ENCODE measurements at regions not wholly inside any gene's neighbourhood (a gene's known extent, or its start where the extent isn't known, plus 50 kb on each side); places are given as distances from the start of the nearest gene placed in this dataset.

GRCh38 chr3:117441851-117442250 lies 732.3 kb downstream of the TUSC7 start:
- no peaks in the 10 kb centered on the region for H3K4me1 ChIP-seq
- DNase-seq, result no peak
- H3K36me3 ChIP-seq, result no peaks in the 10 kb centered on the region
- H3K9me3 ChIP-seq, result no peaks in the 10 kb centered on the region
- no peaks in the 10 kb centered on the region for H3K27me3 ChIP-seq
- intact Hi-C loops (cut with DNase I; ENCODE audit: low total_unique reads), result no loop called here
- TF ChIP-seq CTCF (IDR thresholded peaks at IDR 0.05) (no peak), EP300 (IDR thresholded peaks at IDR 0.05) (no peak), POLR2AphosphoS5 (IDR thresholded peaks at IDR 0.05) (no peak), POLR2A (IDR thresholded peaks at IDR 0.05) (no peak)
- H3K4me3 ChIP-seq, result no peak overlapping the region
- WGBS, 5 donors, result 60 to 80% (median 70%) methylated on average over 4 of the region's 4 CpGs
- no peak overlapping the region for H3K27ac ChIP-seq

- Histone ChIP-seq H3K9me3 (no peaks in the 10 kb centered on the region), H3K4me1 (no peaks in the 10 kb centered on the region), H3K4me3 (no peak overlapping the region), H3K36me3 (no peaks in the 10 kb centered on the region), H3K27me3 (no peaks in the 10 kb centered on the region), H3K27ac (no peak overlapping the region)
- TF ChIP-seq EP300 (IDR thresholded peaks at IDR 0.05) (no peak), CTCF (IDR thresholded peaks at IDR 0.05) (no peak), POLR2AphosphoS5 (IDR thresholded peaks at IDR 0.05) (no peak), POLR2A (IDR thresholded peaks at IDR 0.05) (no peak)
- DNase-seq, result no peak
- intact Hi-C loops (cut with DNase I; ENCODE audit: low total_unique reads), result no loop called here
- WGBS, 5 donors, result 52 to 80% (median 61%) methylated on average over 4 of the region's 4 CpGs
Measured at GRCh38 chr3:117442566-117442965, 733.0 kb downstream of the TUSC7 start.

GRCh38 chr3:117443014-117443413 lies 733.4 kb downstream of the TUSC7 start:
- DNase-seq, result peak in 1 of 2 donors; percentile 14
- no peak overlapping the region for H3K4me3 ChIP-seq
- no peaks in the 10 kb centered on the region for H3K9me3 ChIP-seq
- WGBS, 5 donors, result 27 to 53% (median 39%) methylated on average over 5 of the region's 5 CpGs
- H3K4me1 ChIP-seq, result no peaks in the 10 kb centered on the region
- TF ChIP-seq EP300 (IDR thresholded peaks at IDR 0.05), result no peak
- TF ChIP-seq POLR2A (IDR thresholded peaks at IDR 0.05), result no peak
- no peak for TF ChIP-seq CTCF (IDR thresholded peaks at IDR 0.05)
- TF ChIP-seq POLR2AphosphoS5 (IDR thresholded peaks at IDR 0.05), result no peak
- no peaks in the 10 kb centered on the region for H3K27me3 ChIP-seq
- no peaks in the 10 kb centered on the region for H3K36me3 ChIP-seq
- no peak overlapping the region for H3K27ac ChIP-seq
- intact Hi-C loops (cut with DNase I; ENCODE audit: low total_unique reads), result no loop called here

- Histone ChIP-seq H3K27me3 (no peaks in the 10 kb centered on the region), H3K4me1 (no peaks in the 10 kb centered on the region), H3K36me3 (no peaks in the 10 kb centered on the region), H3K4me3 (no peak overlapping the region), H3K27ac (no peak overlapping the region), H3K9me3 (no peaks in the 10 kb centered on the region)
- TF ChIP-seq CTCF (IDR thresholded peaks at IDR 0.05) (no peak), POLR2AphosphoS5 (IDR thresholded peaks at IDR 0.05) (no peak), EP300 (IDR thresholded peaks at IDR 0.05) (no peak), POLR2A (IDR thresholded peaks at IDR 0.05) (no peak)
- no peak for DNase-seq
- 84 to 94% (median 88%) methylated on average over 4 of the region's 4 CpGs for WGBS, 5 donors
- intact Hi-C loops (cut with DNase I; ENCODE audit: low total_unique reads), result no loop called here
Measured at GRCh38 chr3:117444175-117444574, 734.6 kb downstream of the TUSC7 start.
